Astrocyte (in vitro differentiated cells and primary cell): ENCODE measurements at regions not wholly inside any gene's neighbourhood (a gene's known extent, or its start where the extent isn't known, plus 50 kb on each side); places are given as distances from the start of the nearest gene placed in this dataset.

Experiments
- DNase-seq: peaks from one replicate; pipeline ENCODE4 v3.0.0-alpha.2; 2010; ENCODE audit warnings: low read depth
- FAIRE-seq: peaks from 2 replicates; lab custom pipeline; 2011; peaks lifted over from hg19 to GRCh38; lab: Jason Lieb, UNC
- H2AFZ ChIP-seq: 2 replicates; pipeline ENCODE4 v1.6.0; 2012; ENCODE audit warnings: low read depth, low read length, inconsistent platforms
- H3K27ac ChIP-seq: 2 replicates; pipeline ENCODE4 v1.5.1; 2011; ENCODE audit warnings: low read depth, low read length, inconsistent platforms
- H3K27me3 ChIP-seq: 2 replicates; pipeline ENCODE4 v1.6.0; 2011; ENCODE audit warnings: low read length, inconsistent platforms; ENCODE audit not compliant: insufficient read depth
- H3K36me3 ChIP-seq: 2 replicates; pipeline ENCODE4 v1.5.1; 2011; ENCODE audit warnings: low read length, inconsistent platforms; ENCODE audit not compliant: insufficient read depth
- H3K4me1 ChIP-seq: 2 replicates; pipeline ENCODE4 v1.5.1; 2011; ENCODE audit warnings: low read length, inconsistent platforms; ENCODE audit not compliant: insufficient read depth
- H3K4me2 ChIP-seq: 2 replicates; pipeline ENCODE4 v1.6.0; 2012; ENCODE audit warnings: low read length, inconsistent platforms
- H3K4me3 ChIP-seq: 2 replicates; pipeline ENCODE4 v1.5.1; 2011; ENCODE audit warnings: low read depth, mild to moderate bottlenecking, low read length, inconsistent platforms; ENCODE audit not compliant: insufficient read depth
- H3K79me2 ChIP-seq: 2 replicates; pipeline ENCODE4 v1.6.0; 2012; ENCODE audit warnings: mild to moderate bottlenecking, low read length, inconsistent platforms; ENCODE audit not compliant: insufficient read depth
- H3K9ac ChIP-seq: 2 replicates; pipeline ENCODE4 v1.6.0; 2012; ENCODE audit warnings: mild to moderate bottlenecking, low read length, inconsistent platforms
- H3K9me3 ChIP-seq: 2 replicates; pipeline ENCODE4 v1.5.1; 2012; ENCODE audit warnings: low read depth, mild to moderate bottlenecking, low read length, inconsistent platforms; ENCODE audit not compliant: insufficient read depth
- H4K20me1 ChIP-seq: 2 replicates; pipeline ENCODE4 v1.6.0; 2012; ENCODE audit warnings: low read length, inconsistent platforms; ENCODE audit not compliant: insufficient read depth
- H3K27ac Mint-ChIP-seq: one replicate; pipeline ENCODE4 v1.8.0; 2021; ENCODE audit warnings: mild to moderate bottlenecking, mixed read lengths; ENCODE audit not compliant: unreplicated experiment
- H3K27me3 Mint-ChIP-seq: one replicate; pipeline ENCODE4 v1.8.0; 2021; ENCODE audit warnings: low read depth, mixed read lengths; ENCODE audit not compliant: unreplicated experiment
- H3K36me3 Mint-ChIP-seq: one replicate; pipeline ENCODE4 v1.8.0; 2021; ENCODE audit warnings: low read depth, mixed read lengths; ENCODE audit not compliant: unreplicated experiment
- H3K4me1 Mint-ChIP-seq: one replicate; pipeline ENCODE4 v1.8.0; 2021; ENCODE audit warnings: low read depth, mixed read lengths; ENCODE audit not compliant: unreplicated experiment
- H3K4me3 Mint-ChIP-seq: one replicate; pipeline ENCODE4 v1.8.0; 2021; ENCODE audit warnings: mild to moderate bottlenecking, moderate library complexity, mixed read lengths; ENCODE audit not compliant: unreplicated experiment
- H3K9me3 Mint-ChIP-seq: one replicate; pipeline ENCODE4 v1.8.0; 2021; ENCODE audit warnings: mild to moderate bottlenecking, mixed read lengths; ENCODE audit not compliant: unreplicated experiment
- EZH2 ChIP-seq: IDR thresholded peaks from 2 replicates; pipeline ENCODE4 v1.6.1; 2012; ENCODE audit warnings: mild to moderate bottlenecking, low read length, inconsistent platforms; ENCODE audit not compliant: insufficient read depth
- TF ChIP-seq, protein P1 (sequence below): IDR thresholded peaks from 2 replicates; pipeline ENCODE4 v1.5.1; 2011; ENCODE audit warnings: low read depth, mild to moderate bottlenecking, inconsistent platforms, low read length, moderate library complexity; ENCODE audit not compliant: insufficient read depth

GRCh38 chr4:110944501-110944900, 321.6 kb upstream of the PITX2 start:
- no peaks in the 10 kb centered on the region for H3K36me3 Mint-ChIP-seq
- no peak for FAIRE-seq
- H3K27me3 ChIP-seq = no peaks in the 10 kb centered on the region

GRCh38 chr4:110945600-110945999, 322.7 kb upstream of the PITX2 start:
- H3K27ac ChIP-seq = no peak overlapping the region
- no peak for FAIRE-seq
- no peak overlapping the region for H3K9ac ChIP-seq
- no peak overlapping the region for H3K27ac Mint-ChIP-seq
- H3K36me3 Mint-ChIP-seq = no peaks in the 10 kb centered on the region
- H3K4me2 ChIP-seq = no peak overlapping the region
- no peak overlapping the region for H3K4me3 Mint-ChIP-seq
- no peak overlapping the region for H2AFZ ChIP-seq
- no peak overlapping the region for H3K4me3 ChIP-seq
- H3K9me3 ChIP-seq = no peaks in the 10 kb centered on the region
- H4K20me1 ChIP-seq = no peaks in the 10 kb centered on the region
- H3K4me1 ChIP-seq = no peaks in the 10 kb centered on the region
- H3K27me3 Mint-ChIP-seq = no peaks in the 10 kb centered on the region
- no peaks in the 10 kb centered on the region for H3K9me3 Mint-ChIP-seq
- H3K79me2 ChIP-seq = no peaks in the 10 kb centered on the region
- H3K36me3 ChIP-seq = no peaks in the 10 kb centered on the region
- H3K27me3 ChIP-seq = no peaks in the 10 kb centered on the region
- TF ChIP-seq, protein P1, sequence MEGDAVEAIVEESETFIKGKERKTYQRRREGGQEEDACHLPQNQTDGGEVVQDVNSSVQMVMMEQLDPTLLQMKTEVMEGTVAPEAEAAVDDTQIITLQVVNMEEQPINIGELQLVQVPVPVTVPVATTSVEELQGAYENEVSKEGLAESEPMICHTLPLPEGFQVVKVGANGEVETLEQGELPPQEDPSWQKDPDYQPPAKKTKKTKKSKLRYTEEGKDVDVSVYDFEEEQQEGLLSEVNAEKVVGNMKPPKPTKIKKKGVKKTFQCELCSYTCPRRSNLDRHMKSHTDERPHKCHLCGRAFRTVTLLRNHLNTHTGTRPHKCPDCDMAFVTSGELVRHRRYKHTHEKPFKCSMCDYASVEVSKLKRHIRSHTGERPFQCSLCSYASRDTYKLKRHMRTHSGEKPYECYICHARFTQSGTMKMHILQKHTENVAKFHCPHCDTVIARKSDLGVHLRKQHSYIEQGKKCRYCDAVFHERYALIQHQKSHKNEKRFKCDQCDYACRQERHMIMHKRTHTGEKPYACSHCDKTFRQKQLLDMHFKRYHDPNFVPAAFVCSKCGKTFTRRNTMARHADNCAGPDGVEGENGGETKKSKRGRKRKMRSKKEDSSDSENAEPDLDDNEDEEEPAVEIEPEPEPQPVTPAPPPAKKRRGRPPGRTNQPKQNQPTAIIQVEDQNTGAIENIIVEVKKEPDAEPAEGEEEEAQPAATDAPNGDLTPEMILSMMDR = no peak
- no peak for TF ChIP-seq EZH2
- no peak for DNase-seq
- no peaks in the 10 kb centered on the region for H3K4me1 Mint-ChIP-seq

More at GRCh38 chr4:110944501-110944900, 321.6 kb upstream of the PITX2 start:
- no peak for DNase-seq
- H3K9ac ChIP-seq = no peak overlapping the region
- H3K27ac Mint-ChIP-seq = no peak overlapping the region
- no peaks in the 10 kb centered on the region for H3K4me1 ChIP-seq
- H3K27me3 Mint-ChIP-seq = peaks cover 2% of the 10 kb centered on the region
- no peak overlapping the region for H3K4me3 ChIP-seq
- no peak for TF ChIP-seq EZH2
- TF ChIP-seq, protein P1 = no peak
- no peaks in the 10 kb centered on the region for H3K9me3 ChIP-seq
- no peaks in the 10 kb centered on the region for H3K9me3 Mint-ChIP-seq
- H3K4me1 Mint-ChIP-seq = no peaks in the 10 kb centered on the region
- H3K27ac ChIP-seq = no peak overlapping the region
- no peak overlapping the region for H3K4me2 ChIP-seq
- H3K79me2 ChIP-seq = no peaks in the 10 kb centered on the region
- no peak overlapping the region for H2AFZ ChIP-seq
- H4K20me1 ChIP-seq = no peaks in the 10 kb centered on the region
- no peaks in the 10 kb centered on the region for H3K36me3 ChIP-seq
- no peak overlapping the region for H3K4me3 Mint-ChIP-seq

- Histone ChIP-seq H3K27ac (no peak overlapping the region), H3K27me3 (no peaks in the 10 kb centered on the region), H3K9ac (no peak overlapping the region), H3K4me2 (no peak overlapping the region), H4K20me1 (no peaks in the 10 kb centered on the region), H3K4me1 (no peaks in the 10 kb centered on the region), H3K79me2 (no peaks in the 10 kb centered on the region), H3K36me3 (no peaks in the 10 kb centered on the region), H3K4me3 (no peak overlapping the region), H2AFZ (no peak overlapping the region), H3K9me3 (no peaks in the 10 kb centered on the region)
- peaks cover 8% of the 10 kb centered on the region for H3K4me1 Mint-ChIP-seq
- H3K4me3 Mint-ChIP-seq = no peak overlapping the region
- no peaks in the 10 kb centered on the region for H3K36me3 Mint-ChIP-seq
- no peak overlapping the region for H3K27ac Mint-ChIP-seq
- H3K9me3 Mint-ChIP-seq = no peaks in the 10 kb centered on the region
- FAIRE-seq (no peak), DNase-seq (no peak)
- no peaks in the 10 kb centered on the region for H3K27me3 Mint-ChIP-seq
- TF ChIP-seq EZH2 = no peak
These were observed 326.7 kb upstream of the PITX2 start for GRCh38 chr4:110949542-110949941.
